Liver (tissue), 3 donors: ENCODE measurements at regions not wholly inside any gene's neighbourhood (a gene's known extent, or its start where the extent isn't known, plus 50 kb on each side); places are given as distances from the start of the nearest gene placed in this dataset.

Source experiments
- CTCF ChIP-seq: fragments of 150-350 bp; IDR thresholded peaks from 2 replicates; pipeline ENCODE4 v1.5.1; 2017; ENCODE audit warnings: improper control_type of control experiment, low read depth, low read length; ENCODE audit not compliant: missing input control
- GABPA ChIP-seq, 2 donors: IDR thresholded peaks in 1 of 2; conservative IDR thresholded peaks in 1 of 2; 2 replicates each; pipeline ENCODE4 v1.6.1; 2016; ENCODE audit warnings: antibody characterized with exemption in 2 of 2, mild to moderate bottlenecking in 1 of 2, moderate library complexity in 1 of 2
- HNF4G ChIP-seq: IDR thresholded peaks from 2 replicates; pipeline ENCODE4 v1.6.1; 2016; ENCODE audit warnings: antibody characterized with exemption
- JUND ChIP-seq, 2 donors: IDR thresholded peaks; 2 replicates each; pipeline ENCODE4 v1.6.1; 2016; ENCODE audit warnings: antibody characterized with exemption in 2 of 2
- MAX ChIP-seq: IDR thresholded peaks from 2 replicates; pipeline ENCODE4 v1.6.1; 2016; ENCODE audit warnings: antibody characterized with exemption
- RAD21 ChIP-seq, 2 donors: IDR thresholded peaks; 2 replicates each; pipeline ENCODE4 v1.6.1; 2016; ENCODE audit warnings: antibody characterized with exemption in 2 of 2, mild to moderate bottlenecking in 2 of 2
- REST ChIP-seq: IDR thresholded peaks from 2 replicates; pipeline ENCODE4 v1.6.1; 2016; ENCODE audit warnings: antibody characterized with exemption, mild to moderate bottlenecking
- RXRA ChIP-seq, 2 donors: IDR thresholded peaks; 2 replicates each; pipeline ENCODE4 v1.6.1; 2017 to 2018; ENCODE audit warnings: antibody characterized with exemption in 2 of 2, mild to moderate bottlenecking in 1 of 2
- SP1 ChIP-seq: IDR thresholded peaks from 2 replicates; pipeline ENCODE4 v1.6.1; 2018; ENCODE audit warnings: antibody characterized with exemption, mild to moderate bottlenecking
- TAF1 ChIP-seq: conservative IDR thresholded peaks from 2 replicates; pipeline ENCODE4 v1.6.1; 2016; ENCODE audit warnings: antibody characterized with exemption, mild to moderate bottlenecking
- YY1 ChIP-seq: IDR thresholded peaks from 2 replicates; pipeline ENCODE4 v1.6.1; 2016; ENCODE audit warnings: antibody characterized with exemption, mild to moderate bottlenecking
- ZBTB33 ChIP-seq: IDR thresholded peaks from 2 replicates; pipeline ENCODE4 v1.6.1; 2016; ENCODE audit warnings: antibody characterized with exemption
- donor health status: healthy.
- donor health status: healthy.

GRCh38 chr16:6018848-6019489 lies 921.4 kb upstream of the EEF2KMT start:
- TF ChIP-seq CTCF: no peak
- TF ChIP-seq RXRA (IDR thresholded peaks at IDR 0.05): no peak
- no peak for TF ChIP-seq ZBTB33
- TF ChIP-seq JUND (IDR thresholded peaks at IDR 0.05): no peak
- TF ChIP-seq GABPA (IDR thresholded peaks at IDR 0.05 in 1 of 2, conservative IDR thresholded peaks at IDR 0.05 in 1 of 2): no peak
- TF ChIP-seq SP1: no peak
- no peak for TF ChIP-seq REST
- TF ChIP-seq RAD21 (IDR thresholded peaks at IDR 0.05): no peak
- TF ChIP-seq HNF4G: no peak
- no peak for TF ChIP-seq YY1
- TF ChIP-seq MAX: no peak
- no peak for TF ChIP-seq TAF1
